K562 (cell line): ENCODE measurements at regions not wholly inside any gene's neighbourhood (a gene's known extent, or its start where the extent isn't known, plus 50 kb on each side); places are given as distances from the start of the nearest gene placed in this dataset.

ENCODE experiments used
- ATAC-seq: fragments of 200-7000 bp; cut with Tn5 transposase; 3 replicates; pipeline ENCODE4 v1.9.1; 2020; ENCODE audit warnings: moderate library complexity
- BruUV-seq: library from RNA; stranded (reverse); fragments of 400-500 nt; replicated peaks from 2 replicates; lab custom pipeline; 2021; lab: Mats Ljungman, UMichigan
- CTCF ChIA-PET: fragments of 300-600 bp; formaldehyde crosslinking; extraction: SDS; loops from one replicate; lab custom pipeline; 2021; ENCODE audit warnings: low intra/inter-chr PET ratio; lab: Yijun Ruan, JAX
- POLR2A ChIA-PET: fragments of 300-600, 350-650 bp; sonication (Branson Sonifier 250); formaldehyde crosslinking; extraction: SDS; loops from one replicate; lab custom pipeline; 2021; ENCODE audit warnings: antibody characterized with exemption, inconsistent platforms; lab: Yijun Ruan, JAX
- DNase-seq, 4 experiments: peaks; one replicate each; pipeline versions ENCODE4 v3.0.0 to v3.0.0-alpha.2; 2011 to 2018; ENCODE audit warnings: low spot score in 3 of 4, mixed read lengths in 3 of 4; ENCODE audit errors: extremely low read depth in 1 of 4
- FAIRE-seq: peaks from 2 replicates; lab custom pipeline; 2011; peaks lifted over from hg19 to GRCh38; lab: Jason Lieb, UNC
- H2AFZ ChIP-seq: 2 replicates; pipeline ENCODE4 v1.6.0; 2011; ENCODE audit warnings: low read depth, low read length, control low read depth, inconsistent platforms
- H3K27ac ChIP-seq: fragments of 200-600 bp; 3 replicates; pipeline ENCODE4 v1.8.0; 2011; ENCODE audit warnings: low read depth, mild to moderate bottlenecking, control low read depth, inconsistent platforms, low read length, moderate library complexity, mixed read lengths; ENCODE audit errors: extremely low read depth
- H3K27me3 ChIP-seq, 2 experiments: fragments of 300-600 bp in 1 of 2; 2 replicates in 1 of 2; 3 replicates in 1 of 2; pipeline versions ENCODE4 v1.6.0 to v1.8.0; 2011; ENCODE audit warnings: inconsistent platforms in 2 of 2, low read length in 2 of 2, mild to moderate bottlenecking in 1 of 2, mixed read lengths in 1 of 2, moderate library complexity in 1 of 2; ENCODE audit not compliant: control insufficient read depth in 2 of 2, insufficient read depth in 2 of 2
- H3K36me3 ChIP-seq: fragments of 300-600 bp; 3 replicates; pipeline ENCODE4 v1.8.0; 2011; ENCODE audit warnings: mild to moderate bottlenecking, low read length, inconsistent platforms; ENCODE audit not compliant: control insufficient read depth, insufficient read depth
- H3K4me1 ChIP-seq, 2 experiments: fragments of 200-600 bp in 1 of 2; replicated peaks in 1 of 2; 2 replicates in 1 of 2; 3 replicates in 1 of 2; pipeline versions ENCODE4 v1.5.1 to v1.8.0; 2011; ENCODE audit warnings: inconsistent platforms in 2 of 2, low read length in 2 of 2, mild to moderate bottlenecking in 1 of 2, mixed read lengths in 1 of 2, moderate library complexity in 1 of 2; ENCODE audit not compliant: control insufficient read depth in 2 of 2, insufficient read depth in 2 of 2
- H3K4me2 ChIP-seq: 2 replicates; pipeline ENCODE4 v1.6.1; 2011; ENCODE audit warnings: low read length, control low read depth, inconsistent platforms, mixed read lengths; ENCODE audit not compliant: insufficient read depth
- H3K4me3 ChIP-seq: fragments of 200-600 bp; sonication (generic), shearing (Covaris generic); 2 replicates; pipeline ENCODE4 v1.5.1; 2016; ENCODE audit warnings: control low read depth, inconsistent platforms
- H3K79me2 ChIP-seq: fragments of 200-600 bp; 3 replicates; pipeline ENCODE4 v1.8.0; 2011; ENCODE audit warnings: low read length, inconsistent platforms; ENCODE audit not compliant: control insufficient read depth, insufficient read depth
- H3K9ac ChIP-seq, 2 experiments: 2 replicates each; pipeline versions ENCODE4 v1.6.0 to v1.6.1; 2011; ENCODE audit warnings: low read depth in 2 of 2, low read length in 2 of 2, control low read depth in 1 of 2, inconsistent platforms in 1 of 2, mild to moderate bottlenecking in 1 of 2, mixed read lengths in 1 of 2; ENCODE audit not compliant: insufficient read depth in 1 of 2
- H3K9me1 ChIP-seq: one replicate; pipeline ENCODE4 v1.6.0; 2011; ENCODE audit warnings: inconsistent platforms, mild to moderate bottlenecking, low read length, moderate library complexity; ENCODE audit not compliant: control insufficient read depth, insufficient read depth
- H3K9me3 ChIP-seq: replicated peaks from 2 replicates; pipeline ENCODE4 v1.5.1; 2011; ENCODE audit warnings: low read depth, low read length, inconsistent platforms; ENCODE audit not compliant: control insufficient read depth, insufficient read depth
- H4K20me1 ChIP-seq: replicated peaks from 2 replicates; pipeline ENCODE4 v1.6.1; 2011; ENCODE audit warnings: low read length, inconsistent platforms, mixed read lengths; ENCODE audit not compliant: control insufficient read depth, insufficient read depth
- MAX ChIP-seq: sonication (generic); formaldehyde crosslinking; IDR thresholded peaks from 2 replicates; pipeline ENCODE4 v1.9.0; 2022; ENCODE audit warnings: mild to moderate bottlenecking, missing genetic modification reagents
- POLR3G ChIP-seq: IDR thresholded peaks from 2 replicates; pipeline ENCODE4 v1.6.1; 2011; ENCODE audit not compliant: insufficient read length, insufficient replicate concordance; ENCODE audit errors: extremely low read depth
- PTRF ChIP-seq: fragments of 450-650 bp; IDR thresholded peaks from 2 replicates; pipeline ENCODE4 v1.6.1; 2016; ENCODE audit warnings: mild to moderate bottlenecking, missing genetic modification characterization, missing compliant biosample characterization
- SMAD4 ChIP-seq: fragments of 250-450 bp; sonication (Bioruptor Pico); conservative IDR thresholded peaks from 2 replicates; pipeline ENCODE4 v1.8.0; 2021; ENCODE audit warnings: inconsistent platforms, mild to moderate bottlenecking, moderate library complexity
- STAT5A ChIP-seq: IDR thresholded peaks from 2 replicates; pipeline ENCODE4 v1.6.1; 2012; ENCODE audit warnings: low read length, inconsistent platforms, borderline replicate concordance
- YY1 ChIP-seq, 3 experiments: IDR thresholded peaks; 2 replicates each; pipeline ENCODE4 v1.6.1; 2011; ENCODE audit warnings: low read length in 2 of 3, mild to moderate bottlenecking in 2 of 3, moderate library complexity in 2 of 3, borderline replicate concordance in 1 of 3, control low read depth in 1 of 3, low read depth in 1 of 3; ENCODE audit not compliant: insufficient read depth in 3 of 3, insufficient replicate concordance in 2 of 3, control insufficient read depth in 1 of 3, insufficient read length in 1 of 3; ENCODE audit errors: extremely low read depth in 1 of 3
- ZNF316 ChIP-seq: fragments of 450-650 bp; IDR thresholded peaks from 2 replicates; pipeline ENCODE4 v1.6.1; 2016
- ZNF324 ChIP-seq: fragments of 250-450 bp; sonication (Bioruptor Pico); IDR thresholded peaks from 2 replicates; pipeline ENCODE4 v1.4.0; 2020; ENCODE audit warnings: mild to moderate bottlenecking
- WGBS: fragments of 100-300 bp; shearing (Covaris generic); methylation state at CpG from one replicate; pipeline ENCODE4 v1.1.6; 2016; ENCODE audit warnings: low coverage, mixed read lengths; ENCODE audit not compliant: insufficient coverage; ENCODE audit errors: missing lambda C conversion rate; 5-methylcytosine and 5-hydroxymethylcytosine counted together
- in situ Hi-C: fragments of 300-500 bp; cut with MboI; formaldehyde crosslinking; loops from 4 replicates; pipeline ENCODE4 v1.15.0; 2018; ENCODE audit warnings: inconsistent platforms, mixed read lengths
- intact Hi-C: fragments of 100-400 bp; cut with micrococcal nuclease; formaldehyde crosslinking; loops from 2 replicates; pipeline ENCODE4 v1.14.2; 2022

- BruUV-seq, result no TSS peak
- no peaks in the 10 kb centered on the region for H3K9me3 ChIP-seq
- peaks cover 3% of the 10 kb centered on the region; the same call in 1 of the 2 replicates for H4K20me1 ChIP-seq
- no peak overlapping the region for H3K4me3 ChIP-seq
- no peaks in the 10 kb centered on the region for H3K36me3 ChIP-seq
- H3K9me1 ChIP-seq, result no peaks in the 10 kb centered on the region
- H3K27ac ChIP-seq, result no peak overlapping the region
- intact Hi-C loops (no loop called here), in situ Hi-C loops (no loop called here)
- ATAC-seq (no peak), DNase-seq (no peak), FAIRE-seq (no peak)
- POLR2A ChIA-PET, result no interaction called here
- H3K27me3 ChIP-seq, result peaks cover 52 to 86% of the 10 kb centered on the region in 2 experiments
- no peak overlapping the region for H3K9ac ChIP-seq
- 3% methylated on average over 26 of the region's 26 CpGs for WGBS
- H3K4me1 ChIP-seq, result peaks cover 0 to 3% of the 10 kb centered on the region in 2 experiments; a peak in 1 of 5 replicates
- no peaks in the 10 kb centered on the region for H3K79me2 ChIP-seq
- CTCF ChIA-PET, result no interaction called here
- TF ChIP-seq ZNF316 (no peak), MAX (no peak), YY1 (IDR thresholded peaks at IDR 0.05; ENCODE audit: borderline replicate concordance in 1 of 3, control insufficient read depth in 1 of 3, extremely low read depth in 1 of 3, insufficient read depth in 3 of 3, insufficient read length in 1 of 3, insufficient replicate concordance in 2 of 3, low read depth in 1 of 3, low read length in 2 of 3) (no peak), STAT5A (no peak), POLR3G (no peak), PTRF (tag) (no peak), ZNF324 (CRISPR knock-in tag) (no peak), SMAD4 (no peak)
- H3K4me2 ChIP-seq, result no peak overlapping the region
- H2AFZ ChIP-seq, result no peak overlapping the region
Measured at GRCh38 chr7:156043416-156044178, 231.3 kb upstream of the SHH start.
